ENCODE measurements at regions not wholly inside any gene's neighbourhood (a gene's known extent, or its start where the extent isn't known, plus 50 kb on each side); places are given as distances from the start of the nearest gene placed in this dataset.

GRCh38 chr2:51706220-51706619 lies 674.3 kb upstream of the NRXN1 start:
- no peak for DNase-seq (ENCODE audit: extremely low read depth in 1 of 11, low read depth in 9 of 11, low spot score in 4 of 11)

GRCh38 chr2:51705417-51705816 lies 673.5 kb upstream of the NRXN1 start:
- DNase-seq (ENCODE audit: extremely low read depth in 1 of 11, low read depth in 9 of 11, low spot score in 4 of 11), result no peak

- DNase-seq (ENCODE audit: extremely low read depth in 1 of 11, low read depth in 9 of 11, low spot score in 4 of 11), result no peak
Measured at GRCh38 chr2:51698021-51698420, 666.1 kb upstream of the NRXN1 start.

- peak in 1 of 11 donors; percentile 7 for DNase-seq (ENCODE audit: extremely low read depth in 1 of 11, low read depth in 9 of 11, low spot score in 4 of 11)
Measured at GRCh38 chr2:51697095-51697494, 665.2 kb upstream of the NRXN1 start.

GRCh38 chr2:51695531-51695930 lies 663.6 kb upstream of the NRXN1 start:
- DNase-seq (ENCODE audit: extremely low read depth in 1 of 11, low read depth in 9 of 11, low spot score in 4 of 11), result no peak

GRCh38 chr2:51693640-51694039 lies 661.7 kb upstream of the NRXN1 start:
- DNase-seq (ENCODE audit: extremely low read depth in 1 of 11, low read depth in 9 of 11, low spot score in 4 of 11), result no peak

- DNase-seq (ENCODE audit: extremely low read depth in 1 of 11, low read depth in 9 of 11, low spot score in 4 of 11), result no peak
Measured at GRCh38 chr2:51681854-51682253, 649.9 kb upstream of the NRXN1 start.

- DNase-seq (ENCODE audit: extremely low read depth in 1 of 11, low read depth in 9 of 11, low spot score in 4 of 11), result no peak
Measured at GRCh38 chr2:51673628-51674027, 641.7 kb upstream of the NRXN1 start.

- no peak for DNase-seq (ENCODE audit: extremely low read depth in 1 of 11, low read depth in 9 of 11, low spot score in 4 of 11)
Measured at GRCh38 chr2:51667679-51668078, 635.7 kb upstream of the NRXN1 start.

GRCh38 chr2:51662187-51662586 lies 630.3 kb upstream of the NRXN1 start:
- no peak for DNase-seq (ENCODE audit: extremely low read depth in 1 of 11, low read depth in 9 of 11, low spot score in 4 of 11)

- DNase-seq (ENCODE audit: extremely low read depth in 1 of 11, low read depth in 9 of 11, low spot score in 4 of 11), result no peak
Measured at GRCh38 chr2:51657849-51658248, 625.9 kb upstream of the NRXN1 start.

GRCh38 chr2:51650769-51651168 lies 618.8 kb upstream of the NRXN1 start:
- no peak for DNase-seq (ENCODE audit: extremely low read depth in 1 of 11, low read depth in 9 of 11, low spot score in 4 of 11)

GRCh38 chr2:51649366-51649765 lies 617.4 kb upstream of the NRXN1 start:
- no peak for DNase-seq (ENCODE audit: extremely low read depth in 1 of 11, low read depth in 9 of 11, low spot score in 4 of 11)

GRCh38 chr2:51638811-51639210 lies 606.9 kb upstream of the NRXN1 start:
- no peak for DNase-seq (ENCODE audit: extremely low read depth in 1 of 11, low read depth in 9 of 11, low spot score in 4 of 11)

GRCh38 chr2:51633073-51633472 lies 601.1 kb upstream of the NRXN1 start:
- DNase-seq (ENCODE audit: extremely low read depth in 1 of 11, low read depth in 9 of 11, low spot score in 4 of 11), result no peak

- no peak for DNase-seq (ENCODE audit: extremely low read depth in 1 of 11, low read depth in 9 of 11, low spot score in 4 of 11)
Measured at GRCh38 chr2:51629406-51629805, 597.5 kb upstream of the NRXN1 start.

- DNase-seq (ENCODE audit: extremely low read depth in 1 of 11, low read depth in 9 of 11, low spot score in 4 of 11), result no peak
Measured at GRCh38 chr2:51628917-51629316, 597.0 kb upstream of the NRXN1 start.

- no peak for DNase-seq (ENCODE audit: extremely low read depth in 1 of 11, low read depth in 9 of 11, low spot score in 4 of 11)
Measured at GRCh38 chr2:51624995-51625394, 593.1 kb upstream of the NRXN1 start.

GRCh38 chr2:51620796-51621195 lies 588.9 kb upstream of the NRXN1 start:
- no peak for DNase-seq (ENCODE audit: extremely low read depth in 1 of 11, low read depth in 9 of 11, low spot score in 4 of 11)

- DNase-seq (ENCODE audit: extremely low read depth in 1 of 11, low read depth in 9 of 11, low spot score in 4 of 11), result no peak
Measured at GRCh38 chr2:51619961-51620360, 588.0 kb upstream of the NRXN1 start.

- no peak for DNase-seq (ENCODE audit: extremely low read depth in 1 of 11, low read depth in 9 of 11, low spot score in 4 of 11)
Measured at GRCh38 chr2:51612387-51612786, 580.5 kb upstream of the NRXN1 start.

- DNase-seq (ENCODE audit: extremely low read depth in 1 of 11, low read depth in 9 of 11, low spot score in 4 of 11), result no peak
Measured at GRCh38 chr2:51601706-51602105, 569.8 kb upstream of the NRXN1 start.

All from renal cortex interstitium (tissue), 11 donors.